A549 (cell line): ENCODE measurements at regions not wholly inside any gene's neighbourhood (a gene's known extent, or its start where the extent isn't known, plus 50 kb on each side); places are given as distances from the start of the nearest gene placed in this dataset.

Experiments used
- ATAC-seq, 2 experiments: fragments of 200-7000 bp in 1 of 2; fragments of >200 bp in 1 of 2; cut with Nextera tagmentation in 1 of 2; cut with Tn5 transposase in 1 of 2; 3 replicates each; pipeline versions ENCODE4 v1.8.0 to v1.9.1; 2018 to 2020; ENCODE audit warnings: mild to moderate bottlenecking in 1 of 2, moderate library complexity in 1 of 2
- CTCF ChIA-PET: fragments of 300-600 bp; sonication (Branson Sonifier 250); formaldehyde crosslinking; extraction: SDS; loops from one replicate; lab custom pipeline; 2021; ENCODE audit warnings: antibody characterized with exemption, inconsistent platforms; lab: Yijun Ruan, JAX
- POLR2A ChIA-PET: fragments of 350-600 bp; formaldehyde crosslinking; extraction: SDS; loops from one replicate; lab custom pipeline; 2021; ENCODE audit warnings: antibody characterized with exemption, inconsistent platforms; lab: Yijun Ruan, JAX
- DNase-seq, 2 experiments: peaks; one replicate each; pipeline versions ENCODE4 v3.0.0 to v3.0.0-alpha.2; 2011 to 2016; ENCODE audit warnings: low read depth in 1 of 2, low spot score in 1 of 2
- FAIRE-seq: peaks from 2 replicates; lab custom pipeline; 2011; peaks lifted over from hg19 to GRCh38; lab: Jason Lieb, UNC
- H3K27ac ChIP-seq, 2 experiments: fragments of >200 bp; sonication (Bioruptor Twin); formaldehyde crosslinking; 3 replicates each; pipeline ENCODE4 v1.5.1; 2016 to 2017
- H3K4me1 ChIP-seq: fragments of >200 bp; sonication (Bioruptor Twin); formaldehyde crosslinking; 3 replicates; pipeline ENCODE4 v1.6.1; 2016
- H3K4me2 ChIP-seq: fragments of >200 bp; sonication (Bioruptor Twin); formaldehyde crosslinking; 3 replicates; pipeline ENCODE4 v1.6.1; 2016
- H3K4me3 ChIP-seq: fragments of >200 bp; sonication (Bioruptor Twin); formaldehyde crosslinking; 3 replicates; pipeline ENCODE4 v1.5.1; 2016
- H3K9me3 ChIP-seq: fragments of >200 bp; sonication (Bioruptor Twin); formaldehyde crosslinking; 3 replicates; pipeline ENCODE4 v1.6.1; 2016
- BHLHE40 ChIP-seq: IDR thresholded peaks from 2 replicates; pipeline ENCODE4 v1.6.1; 2012; ENCODE audit warnings: low read depth, low read length, inconsistent platforms
- CBX8 ChIP-seq: fragments of 200-600 bp; sonication (generic); IDR thresholded peaks from 2 replicates; pipeline ENCODE4 v1.6.1; 2016
- CEBPB ChIP-seq, 2 experiments: fragments of >200 bp in 1 of 2; sonication (Bioruptor Twin) in 1 of 2; formaldehyde crosslinking in 1 of 2; IDR thresholded peaks; 2 replicates each; pipeline ENCODE4 v1.6.1; 2012 to 2016
- EHF ChIP-seq: fragments of 250-450 bp; sonication (Bioruptor Pico); IDR thresholded peaks from 2 replicates; pipeline ENCODE4 v1.5.0; 2020; ENCODE audit warnings: mild to moderate bottlenecking
- EHMT2 ChIP-seq: fragments of 200-600 bp; sonication (generic); IDR thresholded peaks from 2 replicates; pipeline ENCODE4 v1.6.1; 2016; ENCODE audit warnings: antibody characterized with exemption, low read depth, mild to moderate bottlenecking, moderate library complexity
- EP300 ChIP-seq, 2 experiments: fragments of >200 bp; sonication (Bioruptor Twin); formaldehyde crosslinking; IDR thresholded peaks; 2 replicates in 1 of 2; 3 replicates in 1 of 2; pipeline ENCODE4 v1.6.1; 2016 to 2017
- FOSB ChIP-seq: fragments of 250-450 bp; sonication (Bioruptor Pico); IDR thresholded peaks from 2 replicates; pipeline ENCODE4 v1.5.0; 2020; ENCODE audit warnings: mild to moderate bottlenecking, moderate library complexity
- GATA3 ChIP-seq: IDR thresholded peaks from 2 replicates; pipeline ENCODE4 v1.6.1; 2012; ENCODE audit warnings: borderline replicate concordance
- HEYL ChIP-seq: fragments of 250-450 bp; sonication (Bioruptor Pico); IDR thresholded peaks from 2 replicates; pipeline ENCODE4 v1.8.0; 2021; ENCODE audit warnings: mild to moderate bottlenecking, moderate library complexity
- HOXA7 ChIP-seq: fragments of 250-450 bp; sonication (Bioruptor Pico); IDR thresholded peaks from 2 replicates; pipeline ENCODE4 v1.5.0; 2020; ENCODE audit warnings: mild to moderate bottlenecking, moderate library complexity
- HOXB13 ChIP-seq: fragments of 250-450 bp; sonication (Bioruptor Pico); IDR thresholded peaks from 2 replicates; pipeline ENCODE4 v1.5.0; 2020; ENCODE audit warnings: low read depth, mild to moderate bottlenecking, moderate library complexity
- JUN ChIP-seq, 2 experiments: fragments of >200 bp; sonication (Bioruptor Twin); formaldehyde crosslinking; IDR thresholded peaks; 2 replicates in 1 of 2; 3 replicates in 1 of 2; pipeline ENCODE4 v1.6.1; 2016 to 2017
- MAFK ChIP-seq: fragments of 450-650 bp; IDR thresholded peaks from 2 replicates; pipeline ENCODE4 v1.6.1; 2014; ENCODE audit not compliant: partially characterized antibody
- NFE2L2 ChIP-seq: fragments of 150-350 bp; conservative IDR thresholded peaks from 2 replicates; pipeline ENCODE4 v1.6.1; 2014; ENCODE audit warnings: low read length
- PHF8 ChIP-seq: fragments of 200-600 bp; sonication (generic); IDR thresholded peaks from 2 replicates; pipeline ENCODE4 v1.6.1; 2016; ENCODE audit warnings: low read depth, mild to moderate bottlenecking, antibody characterized with exemption, moderate library complexity, borderline replicate concordance
- RARB ChIP-seq: fragments of 250-450 bp; sonication (Bioruptor Pico); IDR thresholded peaks from 2 replicates; pipeline ENCODE4 v1.8.0; 2021; ENCODE audit warnings: mild to moderate bottlenecking, moderate library complexity
- SMC3 ChIP-seq: fragments of >200 bp; sonication (Bioruptor Twin); formaldehyde crosslinking; IDR thresholded peaks from 3 replicates; pipeline ENCODE4 v1.6.1; 2018; ENCODE audit warnings: inconsistent platforms
- SREBF2 ChIP-seq: fragments of 450-650 bp; IDR thresholded peaks from 2 replicates; pipeline ENCODE4 v1.6.1; 2014; ENCODE audit warnings: mild to moderate bottlenecking, moderate library complexity
- TP53 ChIP-seq: fragments of 250-450 bp; sonication (Bioruptor Pico); IDR thresholded peaks from 2 replicates; pipeline ENCODE4 v1.5.0; 2021; ENCODE audit warnings: mild to moderate bottlenecking, moderate library complexity
- USF2 ChIP-seq: fragments of 450-650 bp; IDR thresholded peaks from 2 replicates; pipeline ENCODE4 v1.6.1; 2014; ENCODE audit warnings: antibody characterized with exemption
- ZFP36 ChIP-seq: fragments of 450-650 bp; IDR thresholded peaks from 2 replicates; pipeline ENCODE4 v1.6.1; 2014; ENCODE audit warnings: borderline replicate concordance; ENCODE audit not compliant: partially characterized antibody
- WGBS: methylation state at CpG from one replicate; pipeline ENCODE4 v1.1.6; 2017; ENCODE audit errors: missing lambda C conversion rate; 5-methylcytosine and 5-hydroxymethylcytosine counted together
- TF ChIP-seq, protein P1 (sequence below): fragments of >200 bp; sonication (Bioruptor Twin); formaldehyde crosslinking; IDR thresholded peaks from 3 replicates; pipeline ENCODE4 v1.5.1; 2016
- TF ChIP-seq, protein P2 (sequence below): fragments of 250-450 bp; sonication (Bioruptor Pico); IDR thresholded peaks from 2 replicates; pipeline ENCODE4 v1.5.0; 2021; ENCODE audit warnings: mild to moderate bottlenecking, moderate library complexity, borderline replicate concordance
- TF ChIP-seq, protein P3 (sequence below): fragments of 250-450 bp; sonication (Bioruptor Pico); IDR thresholded peaks from 2 replicates; pipeline ENCODE4 v1.5.0; 2020; ENCODE audit warnings: low read depth, mild to moderate bottlenecking, moderate library complexity
- TF ChIP-seq, protein P4 (sequence below): fragments of 200-600 bp; sonication (generic); IDR thresholded peaks from 2 replicates; pipeline ENCODE4 v1.6.1; 2016; ENCODE audit warnings: antibody characterized with exemption, mild to moderate bottlenecking, moderate library complexity

GRCh38 chr6:223763-224162 lies 68.5 kb upstream of the DUSP22 start:
- DNase-seq (no peak), ATAC-seq (no peak), FAIRE-seq (no peak)
- Histone ChIP-seq H3K27ac (no peak overlapping the region), H3K4me3 (no peak overlapping the region), H3K4me1 (no peaks in the 10 kb centered on the region), H3K4me2 (no peak overlapping the region), H3K9me3 (no peaks in the 10 kb centered on the region)
- TF ChIP-seq BHLHE40 (no peak), HEYL (CRISPR knock-in tag) (no peak), SMC3 (no peak), USF2 (no peak), CEBPB (IDR thresholded peaks at IDR 0.05) (no peak), HOXB13 (CRISPR knock-in tag) (no peak)
- WGBS: 71% methylated on average over 12 of the region's 12 CpGs
- CTCF ChIA-PET: no interaction called here
- POLR2A ChIA-PET: no interaction called here

- Histone ChIP-seq H3K9me3 (no peaks in the 10 kb centered on the region), H3K4me1 (no peaks in the 10 kb centered on the region), H3K4me2 (no peak overlapping the region), H3K27ac (no peak overlapping the region), H3K4me3 (no peak overlapping the region)
- ChIA-PET CTCF (no interaction called here), POLR2A (no interaction called here)
- TF ChIP-seq BHLHE40 (no peak), EP300 (IDR thresholded peaks at IDR 0.05) (no peak), CBX8 (no peak), RARB (CRISPR knock-in tag) (no peak), SREBF2 (no peak)
- WGBS: 83% methylated on average over 13 of the region's 13 CpGs
- FAIRE-seq (no peak), ATAC-seq (no peak), DNase-seq (no peak)
Measured at GRCh38 chr6:224350-224749, 67.9 kb upstream of the DUSP22 start.

- CTCF ChIA-PET: no interaction called here
- WGBS: 71% methylated on average over 18 of the region's 20 CpGs
- TF ChIP-seq MAFK: no peak
- TF ChIP-seq, protein P1, sequence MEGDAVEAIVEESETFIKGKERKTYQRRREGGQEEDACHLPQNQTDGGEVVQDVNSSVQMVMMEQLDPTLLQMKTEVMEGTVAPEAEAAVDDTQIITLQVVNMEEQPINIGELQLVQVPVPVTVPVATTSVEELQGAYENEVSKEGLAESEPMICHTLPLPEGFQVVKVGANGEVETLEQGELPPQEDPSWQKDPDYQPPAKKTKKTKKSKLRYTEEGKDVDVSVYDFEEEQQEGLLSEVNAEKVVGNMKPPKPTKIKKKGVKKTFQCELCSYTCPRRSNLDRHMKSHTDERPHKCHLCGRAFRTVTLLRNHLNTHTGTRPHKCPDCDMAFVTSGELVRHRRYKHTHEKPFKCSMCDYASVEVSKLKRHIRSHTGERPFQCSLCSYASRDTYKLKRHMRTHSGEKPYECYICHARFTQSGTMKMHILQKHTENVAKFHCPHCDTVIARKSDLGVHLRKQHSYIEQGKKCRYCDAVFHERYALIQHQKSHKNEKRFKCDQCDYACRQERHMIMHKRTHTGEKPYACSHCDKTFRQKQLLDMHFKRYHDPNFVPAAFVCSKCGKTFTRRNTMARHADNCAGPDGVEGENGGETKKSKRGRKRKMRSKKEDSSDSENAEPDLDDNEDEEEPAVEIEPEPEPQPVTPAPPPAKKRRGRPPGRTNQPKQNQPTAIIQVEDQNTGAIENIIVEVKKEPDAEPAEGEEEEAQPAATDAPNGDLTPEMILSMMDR: no peak
- no peak for TF ChIP-seq PHF8
- TF ChIP-seq, protein P2, sequence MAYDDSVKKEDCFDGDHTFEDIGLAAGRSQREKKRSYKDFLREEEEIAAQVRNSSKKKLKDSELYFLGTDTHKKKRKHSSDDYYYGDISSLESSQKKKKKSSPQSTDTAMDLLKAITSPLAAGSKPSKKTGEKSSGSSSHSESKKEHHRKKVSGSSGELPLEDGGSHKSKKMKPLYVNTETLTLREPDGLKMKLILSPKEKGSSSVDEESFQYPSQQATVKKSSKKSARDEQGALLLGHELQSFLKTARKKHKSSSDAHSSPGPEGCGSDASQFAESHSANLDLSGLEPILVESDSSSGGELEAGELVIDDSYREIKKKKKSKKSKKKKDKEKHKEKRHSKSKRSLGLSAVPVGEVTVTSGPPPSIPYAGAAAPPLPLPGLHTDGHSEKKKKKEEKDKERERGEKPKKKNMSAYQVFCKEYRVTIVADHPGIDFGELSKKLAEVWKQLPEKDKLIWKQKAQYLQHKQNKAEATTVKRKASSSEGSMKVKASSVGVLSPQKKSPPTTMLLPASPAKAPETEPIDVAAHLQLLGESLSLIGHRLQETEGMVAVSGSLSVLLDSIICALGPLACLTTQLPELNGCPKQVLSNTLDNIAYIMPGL (CRISPR knock-in tag): no peak
- no peak for TF ChIP-seq HOXA7 (CRISPR knock-in tag)
- TF ChIP-seq, protein P3, sequence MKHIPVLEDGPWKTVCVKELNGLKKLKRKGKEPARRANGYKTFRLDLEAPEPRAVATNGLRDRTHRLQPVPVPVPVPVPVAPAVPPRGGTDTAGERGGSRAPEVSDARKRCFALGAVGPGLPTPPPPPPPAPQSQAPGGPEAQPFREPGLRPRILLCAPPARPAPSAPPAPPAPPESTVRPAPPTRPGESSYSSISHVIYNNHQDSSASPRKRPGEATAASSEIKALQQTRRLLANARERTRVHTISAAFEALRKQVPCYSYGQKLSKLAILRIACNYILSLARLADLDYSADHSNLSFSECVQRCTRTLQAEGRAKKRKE (CRISPR knock-in tag): no peak
- TF ChIP-seq FOSB (CRISPR knock-in tag): no peak
- no peak for TF ChIP-seq RARB (CRISPR knock-in tag)
- no peak for TF ChIP-seq ZFP36
- TF ChIP-seq GATA3: no peak
- TF ChIP-seq, protein P4, sequence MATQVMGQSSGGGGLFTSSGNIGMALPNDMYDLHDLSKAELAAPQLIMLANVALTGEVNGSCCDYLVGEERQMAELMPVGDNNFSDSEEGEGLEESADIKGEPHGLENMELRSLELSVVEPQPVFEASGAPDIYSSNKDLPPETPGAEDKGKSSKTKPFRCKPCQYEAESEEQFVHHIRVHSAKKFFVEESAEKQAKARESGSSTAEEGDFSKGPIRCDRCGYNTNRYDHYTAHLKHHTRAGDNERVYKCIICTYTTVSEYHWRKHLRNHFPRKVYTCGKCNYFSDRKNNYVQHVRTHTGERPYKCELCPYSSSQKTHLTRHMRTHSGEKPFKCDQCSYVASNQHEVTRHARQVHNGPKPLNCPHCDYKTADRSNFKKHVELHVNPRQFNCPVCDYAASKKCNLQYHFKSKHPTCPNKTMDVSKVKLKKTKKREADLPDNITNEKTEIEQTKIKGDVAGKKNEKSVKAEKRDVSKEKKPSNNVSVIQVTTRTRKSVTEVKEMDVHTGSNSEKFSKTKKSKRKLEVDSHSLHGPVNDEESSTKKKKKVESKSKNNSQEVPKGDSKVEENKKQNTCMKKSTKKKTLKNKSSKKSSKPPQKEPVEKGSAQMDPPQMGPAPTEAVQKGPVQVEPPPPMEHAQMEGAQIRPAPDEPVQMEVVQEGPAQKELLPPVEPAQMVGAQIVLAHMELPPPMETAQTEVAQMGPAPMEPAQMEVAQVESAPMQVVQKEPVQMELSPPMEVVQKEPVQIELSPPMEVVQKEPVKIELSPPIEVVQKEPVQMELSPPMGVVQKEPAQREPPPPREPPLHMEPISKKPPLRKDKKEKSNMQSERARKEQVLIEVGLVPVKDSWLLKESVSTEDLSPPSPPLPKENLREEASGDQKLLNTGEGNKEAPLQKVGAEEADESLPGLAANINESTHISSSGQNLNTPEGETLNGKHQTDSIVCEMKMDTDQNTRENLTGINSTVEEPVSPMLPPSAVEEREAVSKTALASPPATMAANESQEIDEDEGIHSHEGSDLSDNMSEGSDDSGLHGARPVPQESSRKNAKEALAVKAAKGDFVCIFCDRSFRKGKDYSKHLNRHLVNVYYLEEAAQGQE: no peak
- TF ChIP-seq EHMT2: no peak
- no peak for TF ChIP-seq JUN (IDR thresholded peaks at IDR 0.05)
- TF ChIP-seq EHF (CRISPR knock-in tag): no peak
- no peak for TF ChIP-seq NFE2L2
- no peak for TF ChIP-seq USF2
- no peak for TF ChIP-seq TP53
- no peak for ATAC-seq
- FAIRE-seq: no peak
- no peak overlapping the region for H3K4me3 ChIP-seq
- H3K9me3 ChIP-seq: no peaks in the 10 kb centered on the region
- no peak for DNase-seq
- H3K4me2 ChIP-seq: no peak overlapping the region
- POLR2A ChIA-PET: no interaction called here
- no peaks in the 10 kb centered on the region for H3K4me1 ChIP-seq
- no peak overlapping the region for H3K27ac ChIP-seq
Measured at GRCh38 chr6:225121-225721, 67.1 kb upstream of the DUSP22 start.
